TTC549 (cell line): ENCODE measurements at regions not wholly inside any gene's neighbourhood (a gene's known extent, or its start where the extent isn't known, plus 50 kb on each side); places are given as distances from the start of the nearest gene placed in this dataset.

Source experiments
- FAIRE-seq: peaks from 2 replicates; lab custom pipeline; 2012; peaks lifted over from hg19 to GRCh38; lab: Jason Lieb, UNC

- no peak for FAIRE-seq
Observed at GRCh38 chr12:89984846-89985245, 276.2 kb upstream of the ATP2B1 start.

GRCh38 chr12:89983622-89984021, 275.0 kb upstream of the ATP2B1 start:
- no peak for FAIRE-seq

- no peak for FAIRE-seq
Observed at GRCh38 chr12:89980236-89980635, 271.6 kb upstream of the ATP2B1 start.

- no peak for FAIRE-seq
Observed at GRCh38 chr12:89977405-89978085, 268.9 kb upstream of the ATP2B1 start.

GRCh38 chr12:89976866-89977265, 268.2 kb upstream of the ATP2B1 start:
- FAIRE-seq: no peak

- no peak for FAIRE-seq
Observed at GRCh38 chr12:89975574-89975973, 266.9 kb upstream of the ATP2B1 start.

- FAIRE-seq: no peak
Observed at GRCh38 chr12:89971880-89972279, 263.2 kb upstream of the ATP2B1 start.

- no peak for FAIRE-seq
Observed at GRCh38 chr12:89970722-89971121, 262.1 kb upstream of the ATP2B1 start.

- no peak for FAIRE-seq
Observed at GRCh38 chr12:89969093-89969492, 260.5 kb upstream of the ATP2B1 start.

GRCh38 chr12:89968151-89968700, 259.6 kb upstream of the ATP2B1 start:
- no peak for FAIRE-seq

- no peak for FAIRE-seq
Observed at GRCh38 chr12:89966495-89967240, 258.0 kb upstream of the ATP2B1 start.

GRCh38 chr12:89965993-89966392, 257.4 kb upstream of the ATP2B1 start:
- FAIRE-seq: no peak

- FAIRE-seq: no peak
Observed at GRCh38 chr12:89962648-89963047, 254.0 kb upstream of the ATP2B1 start.

GRCh38 chr12:89960607-89961394, 252.2 kb upstream of the ATP2B1 start:
- FAIRE-seq: no peak

- no peak for FAIRE-seq
Observed at GRCh38 chr12:89960011-89960507, 251.4 kb upstream of the ATP2B1 start.

- FAIRE-seq: no peak
Observed at GRCh38 chr12:89959179-89959578, 250.5 kb upstream of the ATP2B1 start.

GRCh38 chr12:89954259-89954658, 245.6 kb upstream of the ATP2B1 start:
- FAIRE-seq: no peak

GRCh38 chr12:89951694-89952060, 243.0 kb upstream of the ATP2B1 start:
- FAIRE-seq: no peak

- no peak for FAIRE-seq
Observed at GRCh38 chr12:89951050-89951693, 242.5 kb upstream of the ATP2B1 start.

GRCh38 chr12:89950421-89950820, 241.8 kb upstream of the ATP2B1 start:
- no peak for FAIRE-seq

- FAIRE-seq: no peak
Observed at GRCh38 chr12:89949457-89950195, 241.0 kb upstream of the ATP2B1 start.
